OCI-LY7 (cell line): ENCODE measurements at regions not wholly inside any gene's neighbourhood (a gene's known extent, or its start where the extent isn't known, plus 50 kb on each side); places are given as distances from the start of the nearest gene placed in this dataset.

Source experiments
- BruUV-seq: library from RNA; stranded (reverse); fragments of 400-500 nt; replicated peaks from 2 replicates; lab custom pipeline; 2021; lab: Mats Ljungman, UMichigan
- CTCF ChIA-PET: fragments of 300-600 bp; sonication (Branson Sonifier 250); formaldehyde crosslinking; loops from one replicate; lab custom pipeline; 2022; ENCODE audit warnings: antibody characterized with exemption; ENCODE audit not compliant: unreplicated experiment; lab: Charles Lee
- POLR2A ChIA-PET: fragments of 300-600 bp; sonication (Branson Sonifier 250); formaldehyde crosslinking; loops from one replicate; lab custom pipeline; 2022; ENCODE audit warnings: antibody characterized with exemption; lab: Charles Lee
- DNase-seq: peaks from one replicate; pipeline ENCODE4 v3.0.0-alpha.2; 2015; ENCODE audit warnings: low spot score
- H2AFZ ChIP-seq: fragments of 200-600 bp; sonication (generic), shearing (Covaris generic); 2 replicates; pipeline ENCODE4 v1.6.1; 2014; ENCODE audit warnings: mild to moderate bottlenecking, antibody characterized with exemption, low read length, moderate library complexity
- H3K27ac ChIP-seq: fragments of 200-600 bp; sonication (generic); 2 replicates; pipeline ENCODE4 v1.5.1; 2014; ENCODE audit warnings: mixed run types, low read depth, mild to moderate bottlenecking, moderate library complexity, low read length, inconsistent platforms; ENCODE audit not compliant: poor library complexity, severe bottlenecking
- H3K36me3 ChIP-seq: fragments of 200-600 bp; sonication (generic); 2 replicates; pipeline ENCODE4 v1.6.1; 2014; ENCODE audit warnings: mild to moderate bottlenecking, antibody characterized with exemption, low read length, moderate library complexity, mixed read lengths; ENCODE audit not compliant: insufficient read depth
- H3K4me1 ChIP-seq: fragments of 200-600 bp; sonication (generic); 2 replicates; pipeline ENCODE4 v1.5.1; 2014; ENCODE audit warnings: mild to moderate bottlenecking, low read length; ENCODE audit not compliant: insufficient read depth, poor library complexity, severe bottlenecking
- H3K4me2 ChIP-seq: fragments of 200-600 bp; sonication (generic); 2 replicates; pipeline ENCODE4 v1.6.1; 2014; ENCODE audit warnings: mild to moderate bottlenecking, low read length
- H3K4me3 ChIP-seq: fragments of 200-600 bp; sonication (generic); 2 replicates; pipeline ENCODE4 v1.5.1; 2014; ENCODE audit warnings: mild to moderate bottlenecking, low read depth, low read length; ENCODE audit not compliant: poor library complexity, severe bottlenecking
- H3K79me2 ChIP-seq: fragments of 200-600 bp; sonication (generic); 2 replicates; pipeline ENCODE4 v1.6.1; 2016; ENCODE audit warnings: low read depth, mild to moderate bottlenecking, low read length, moderate library complexity, mixed read lengths; ENCODE audit not compliant: insufficient read depth
- H3K9me2 ChIP-seq: fragments of 200-600 bp; sonication (generic); 2 replicates; pipeline ENCODE4 v1.6.1; 2016; ENCODE audit warnings: mild to moderate bottlenecking, low read length, mixed read lengths; ENCODE audit not compliant: insufficient read depth
- H3K9me3 ChIP-seq: fragments of 200-600 bp; sonication (generic); 2 replicates; pipeline ENCODE4 v1.6.1; 2014; ENCODE audit warnings: mild to moderate bottlenecking, mixed run types, low read length, mixed read lengths
- H4K20me1 ChIP-seq: fragments of 200-600 bp; sonication (generic); 2 replicates; pipeline ENCODE4 v1.6.1; 2014; ENCODE audit warnings: mild to moderate bottlenecking, antibody characterized with exemption, low read length, moderate library complexity, mixed read lengths; ENCODE audit not compliant: insufficient read depth
- EZH2phosphoT487 ChIP-seq: fragments of 200-600 bp; sonication (generic); IDR thresholded peaks from 2 replicates; pipeline ENCODE4 v1.6.1; 2018; ENCODE audit warnings: low read depth, borderline replicate concordance, mild to moderate bottlenecking, mixed run types, antibody characterized with exemption, low read length, moderate library complexity, mixed read lengths
- intact Hi-C: fragments of 100-400 bp; cut with micrococcal nuclease; formaldehyde crosslinking; loops from one replicate; pipeline ENCODE4 v1.10.0; 2022; ENCODE audit not compliant: unreplicated experiment
- TF ChIP-seq, protein P1 (sequence below): fragments of 200-600 bp; sonication (generic); conservative IDR thresholded peaks from 2 replicates; pipeline ENCODE4 v1.5.1; 2014; ENCODE audit warnings: mild to moderate bottlenecking, antibody characterized with exemption, low read length, moderate library complexity, mixed read lengths

DNA sequence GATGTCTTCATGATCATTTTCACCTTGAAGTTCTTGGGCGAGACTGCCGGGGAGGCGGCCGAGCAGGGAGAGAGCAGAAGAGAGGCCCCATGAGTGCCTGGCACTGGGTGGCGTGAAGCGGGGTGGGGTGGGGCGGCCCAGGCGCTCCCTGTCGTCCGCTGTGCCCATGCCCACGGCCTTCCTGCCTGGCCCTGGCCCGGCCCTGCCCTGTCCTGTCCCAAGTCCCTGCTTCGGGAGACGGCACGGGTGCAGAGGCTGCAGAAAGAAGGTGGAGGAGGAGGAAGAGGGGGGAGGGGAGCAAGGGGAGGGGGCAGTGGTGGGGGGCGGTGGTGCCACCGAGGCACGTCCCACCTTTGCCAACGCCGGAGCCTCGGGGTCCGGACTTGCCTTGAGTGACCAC, 118.4 kb downstream of the PTPRS start:
- no peak overlapping the region for H2AFZ ChIP-seq
- no peaks in the 10 kb centered on the region for H3K4me1 ChIP-seq
- TF ChIP-seq, protein P1, sequence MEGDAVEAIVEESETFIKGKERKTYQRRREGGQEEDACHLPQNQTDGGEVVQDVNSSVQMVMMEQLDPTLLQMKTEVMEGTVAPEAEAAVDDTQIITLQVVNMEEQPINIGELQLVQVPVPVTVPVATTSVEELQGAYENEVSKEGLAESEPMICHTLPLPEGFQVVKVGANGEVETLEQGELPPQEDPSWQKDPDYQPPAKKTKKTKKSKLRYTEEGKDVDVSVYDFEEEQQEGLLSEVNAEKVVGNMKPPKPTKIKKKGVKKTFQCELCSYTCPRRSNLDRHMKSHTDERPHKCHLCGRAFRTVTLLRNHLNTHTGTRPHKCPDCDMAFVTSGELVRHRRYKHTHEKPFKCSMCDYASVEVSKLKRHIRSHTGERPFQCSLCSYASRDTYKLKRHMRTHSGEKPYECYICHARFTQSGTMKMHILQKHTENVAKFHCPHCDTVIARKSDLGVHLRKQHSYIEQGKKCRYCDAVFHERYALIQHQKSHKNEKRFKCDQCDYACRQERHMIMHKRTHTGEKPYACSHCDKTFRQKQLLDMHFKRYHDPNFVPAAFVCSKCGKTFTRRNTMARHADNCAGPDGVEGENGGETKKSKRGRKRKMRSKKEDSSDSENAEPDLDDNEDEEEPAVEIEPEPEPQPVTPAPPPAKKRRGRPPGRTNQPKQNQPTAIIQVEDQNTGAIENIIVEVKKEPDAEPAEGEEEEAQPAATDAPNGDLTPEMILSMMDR: no peak
- no peak for TF ChIP-seq EZH2phosphoT487
- intact Hi-C loops: no loop called here
- no peaks in the 10 kb centered on the region for H3K9me2 ChIP-seq
- CTCF ChIA-PET: no interaction called here
- no peak overlapping the region for H3K4me3 ChIP-seq
- H3K4me2 ChIP-seq: no peak overlapping the region
- no peak overlapping the region for H3K27ac ChIP-seq
- POLR2A ChIA-PET: no interaction called here
- H3K36me3 ChIP-seq: peaks cover 29% of the 10 kb centered on the region
- H3K9me3 ChIP-seq: no peaks in the 10 kb centered on the region
- BruUV-seq: no TSS peak
- no peak for DNase-seq
- no peaks in the 10 kb centered on the region for H3K79me2 ChIP-seq
- H4K20me1 ChIP-seq: no peaks in the 10 kb centered on the region; the same call in 1 of the 2 replicates

DNA sequence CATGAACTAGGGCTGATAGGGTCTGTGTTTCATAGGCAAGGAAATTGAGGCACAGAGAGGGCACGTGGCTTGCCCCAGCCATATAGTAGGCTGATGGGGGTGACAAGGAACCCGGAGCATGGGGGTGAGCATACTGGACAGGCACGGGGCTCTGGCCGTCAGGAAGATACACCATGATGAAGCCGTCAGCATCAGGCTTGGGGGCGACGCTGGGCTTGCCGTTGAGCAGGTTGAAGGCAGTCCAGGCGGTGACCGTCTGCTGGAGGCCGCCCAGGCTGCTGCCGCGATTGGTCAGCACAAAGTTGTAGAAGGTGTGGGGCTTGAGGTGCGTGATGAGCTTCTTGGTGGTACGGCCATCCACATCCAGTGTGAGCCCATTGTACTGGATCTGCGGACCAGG, 119.7 kb downstream of the PTPRS start:
- ChIA-PET POLR2A (no interaction called here), CTCF (no interaction called here)
- Histone ChIP-seq H3K4me2 (no peak overlapping the region), H3K9me3 (no peaks in the 10 kb centered on the region), H3K36me3 (peaks cover 37% of the 10 kb centered on the region), H2AFZ (no peak overlapping the region), H3K9me2 (no peaks in the 10 kb centered on the region), H3K4me1 (peaks cover 11% of the 10 kb centered on the region), H4K20me1 (no peaks in the 10 kb centered on the region; the same call in 1 of the 2 replicates), H3K79me2 (no peaks in the 10 kb centered on the region), H3K27ac (no peak overlapping the region), H3K4me3 (no peak overlapping the region)
- TF ChIP-seq EZH2phosphoT487: no peak
- TF ChIP-seq, protein P1: no peak
- no peak for DNase-seq
- intact Hi-C loops: no loop called here
- BruUV-seq: no TSS peak

DNA sequence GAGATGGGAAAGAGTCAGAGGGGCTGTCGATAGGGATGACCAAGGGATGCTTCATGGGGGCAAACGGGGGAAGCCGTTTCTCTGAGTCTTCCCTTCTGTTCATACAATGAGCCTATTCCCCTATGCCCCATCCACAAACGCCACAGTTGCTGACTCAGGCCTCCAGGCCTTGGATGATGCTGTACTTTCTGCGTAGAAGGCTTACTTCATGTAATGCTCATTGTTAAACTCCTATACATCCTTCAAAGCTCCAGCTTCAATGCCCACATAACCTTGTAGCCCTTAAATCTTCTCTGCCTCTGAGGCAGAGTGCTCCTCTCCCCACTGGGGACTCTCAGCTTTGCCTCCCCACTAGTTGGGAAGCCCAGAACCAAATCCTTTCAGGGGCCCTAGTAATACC, 120.3 kb downstream of the PTPRS start:
- Histone ChIP-seq H3K9me3 (no peaks in the 10 kb centered on the region), H3K36me3 (peaks cover 38% of the 10 kb centered on the region), H3K9me2 (no peaks in the 10 kb centered on the region), H3K4me2 (no peak overlapping the region), H3K4me3 (no peak overlapping the region), H3K27ac (no peak overlapping the region), H4K20me1 (no peaks in the 10 kb centered on the region; the same call in 1 of the 2 replicates), H3K4me1 (peaks cover 11% of the 10 kb centered on the region), H3K79me2 (no peaks in the 10 kb centered on the region), H2AFZ (no peak overlapping the region)
- intact Hi-C loops: no loop called here
- TF ChIP-seq, protein P1: no peak
- TF ChIP-seq EZH2phosphoT487: no peak
- DNase-seq: no peak
- BruUV-seq: no TSS peak
- ChIA-PET CTCF (no interaction called here), POLR2A (no interaction called here)
